A549 (cell line): ENCODE measurements at regions not wholly inside any gene's neighbourhood (a gene's known extent, or its start where the extent isn't known, plus 50 kb on each side); places are given as distances from the start of the nearest gene placed in this dataset.
"Not testable (repeated sequence)": the region's sequence is repeated elsewhere in the genome, so short reads cannot be mapped to it uniquely, and the experiment has no call there.

Experiments used
- ATAC-seq, 2 experiments: fragments of 200-7000 bp in 1 of 2; fragments of >200 bp in 1 of 2; cut with Nextera tagmentation in 1 of 2; cut with Tn5 transposase in 1 of 2; 3 replicates each; pipeline versions ENCODE4 v1.8.0 to v1.9.1; 2018 to 2020; ENCODE audit warnings: mild to moderate bottlenecking in 1 of 2, moderate library complexity in 1 of 2
- CTCF ChIA-PET: fragments of 300-600 bp; sonication (Branson Sonifier 250); formaldehyde crosslinking; extraction: SDS; loops from one replicate; lab custom pipeline; 2021; ENCODE audit warnings: antibody characterized with exemption, inconsistent platforms; lab: Yijun Ruan, JAX
- POLR2A ChIA-PET: fragments of 350-600 bp; formaldehyde crosslinking; extraction: SDS; loops from one replicate; lab custom pipeline; 2021; ENCODE audit warnings: antibody characterized with exemption, inconsistent platforms; lab: Yijun Ruan, JAX
- DNase-seq, 2 experiments: peaks; one replicate each; pipeline versions ENCODE4 v3.0.0 to v3.0.0-alpha.2; 2011 to 2016; ENCODE audit warnings: low read depth in 1 of 2, low spot score in 1 of 2
- FAIRE-seq: peaks from 2 replicates; lab custom pipeline; 2011; peaks lifted over from hg19 to GRCh38; lab: Jason Lieb, UNC
- H3K27ac ChIP-seq, 2 experiments: fragments of >200 bp; sonication (Bioruptor Twin); formaldehyde crosslinking; 3 replicates each; pipeline ENCODE4 v1.5.1; 2016 to 2017
- H3K4me1 ChIP-seq: fragments of >200 bp; sonication (Bioruptor Twin); formaldehyde crosslinking; 3 replicates; pipeline ENCODE4 v1.6.1; 2016
- H3K4me2 ChIP-seq: fragments of >200 bp; sonication (Bioruptor Twin); formaldehyde crosslinking; 3 replicates; pipeline ENCODE4 v1.6.1; 2016
- H3K4me3 ChIP-seq: fragments of >200 bp; sonication (Bioruptor Twin); formaldehyde crosslinking; 3 replicates; pipeline ENCODE4 v1.5.1; 2016
- H3K9me3 ChIP-seq: fragments of >200 bp; sonication (Bioruptor Twin); formaldehyde crosslinking; 3 replicates; pipeline ENCODE4 v1.6.1; 2016
- CBX2 ChIP-seq: fragments of 200-600 bp; sonication (generic); IDR thresholded peaks from 2 replicates; pipeline ENCODE4 v1.6.1; 2016; ENCODE audit warnings: low read depth, mild to moderate bottlenecking, borderline replicate concordance
- CHD2 ChIP-seq: fragments of 150-350 bp; IDR thresholded peaks from 2 replicates; pipeline ENCODE4 v1.6.1; 2014; ENCODE audit warnings: low read length; ENCODE audit not compliant: partially characterized antibody
- ELK1 ChIP-seq: fragments of 150-350 bp; IDR thresholded peaks from 2 replicates; pipeline ENCODE4 v1.6.1; 2014; ENCODE audit warnings: low read depth, mild to moderate bottlenecking, low read length
- FOSB ChIP-seq: fragments of 250-450 bp; sonication (Bioruptor Pico); IDR thresholded peaks from 2 replicates; pipeline ENCODE4 v1.5.0; 2020; ENCODE audit warnings: mild to moderate bottlenecking, moderate library complexity
- FOSL2 ChIP-seq, 2 experiments: fragments of 450-650 bp in 1 of 2; fragments of >200 bp in 1 of 2; sonication (Bioruptor Twin) in 1 of 2; formaldehyde crosslinking; IDR thresholded peaks; 2 replicates each; pipeline versions ENCODE4 v1.5.0 to v1.6.1; 2016 to 2020; ENCODE audit warnings: mild to moderate bottlenecking in 1 of 2, moderate library complexity in 1 of 2
- GATA3 ChIP-seq: IDR thresholded peaks from 2 replicates; pipeline ENCODE4 v1.6.1; 2012; ENCODE audit warnings: borderline replicate concordance
- HES2 ChIP-seq: fragments of >200 bp; sonication (Bioruptor Twin); formaldehyde crosslinking; IDR thresholded peaks from 2 replicates; pipeline ENCODE4 v1.6.1; 2016
- HOXB13 ChIP-seq: fragments of 250-450 bp; sonication (Bioruptor Pico); IDR thresholded peaks from 2 replicates; pipeline ENCODE4 v1.5.0; 2020; ENCODE audit warnings: low read depth, mild to moderate bottlenecking, moderate library complexity
- JUN ChIP-seq, 2 experiments: fragments of >200 bp; sonication (Bioruptor Twin); formaldehyde crosslinking; IDR thresholded peaks; 2 replicates in 1 of 2; 3 replicates in 1 of 2; pipeline ENCODE4 v1.6.1; 2016 to 2017
- KDM1A ChIP-seq: fragments of 200-600 bp; sonication (generic); IDR thresholded peaks from 2 replicates; pipeline ENCODE4 v1.6.1; 2016; ENCODE audit warnings: low read depth, mild to moderate bottlenecking
- MAZ ChIP-seq: fragments of 150-350 bp; IDR thresholded peaks from 2 replicates; pipeline ENCODE4 v1.6.1; 2014; ENCODE audit warnings: antibody characterized with exemption, low read depth, low read length, borderline replicate concordance
- POLR2AphosphoS2 ChIP-seq: conservative IDR thresholded peaks from 2 replicates; pipeline ENCODE4 v1.6.1; 2012; ENCODE audit warnings: low read length, improper control_type of control experiment, inconsistent platforms
- RAD21 ChIP-seq, 2 experiments: fragments of >200 bp in 1 of 2; sonication (Bioruptor Twin) in 1 of 2; formaldehyde crosslinking in 1 of 2; IDR thresholded peaks in 1 of 2; conservative IDR thresholded peaks in 1 of 2; 2 replicates in 1 of 2; 3 replicates in 1 of 2; pipeline ENCODE4 v1.6.1; 2012 to 2018; ENCODE audit warnings: inconsistent platforms in 1 of 2
- SREBF2 ChIP-seq: fragments of 450-650 bp; IDR thresholded peaks from 2 replicates; pipeline ENCODE4 v1.6.1; 2014; ENCODE audit warnings: mild to moderate bottlenecking, moderate library complexity
- TFCP2L1 ChIP-seq: fragments of 250-450 bp; sonication (Bioruptor Pico); IDR thresholded peaks from 2 replicates; pipeline ENCODE4 v1.5.0; 2021; ENCODE audit warnings: mild to moderate bottlenecking
- WGBS: methylation state at CpG from one replicate; pipeline ENCODE4 v1.1.6; 2017; ENCODE audit errors: missing lambda C conversion rate; 5-methylcytosine and 5-hydroxymethylcytosine counted together
- TF ChIP-seq, protein P1 (sequence below): IDR thresholded peaks from 2 replicates; pipeline ENCODE4 v1.6.1; 2012
- TF ChIP-seq, protein P2 (sequence below): IDR thresholded peaks from 2 replicates; pipeline ENCODE4 v1.6.1; 2012
- TF ChIP-seq, protein P3 (sequence below): fragments of 450-650 bp; IDR thresholded peaks from 2 replicates; pipeline ENCODE4 v1.6.1; 2014; ENCODE audit warnings: antibody characterized with exemption

GRCh38 chr5:56732121-56732520 lies 83.2 kb upstream of the MAP3K1 start:
- Histone ChIP-seq H3K4me1 (no peaks in the 10 kb centered on the region), H3K4me2 (no peak overlapping the region), H3K9me3 (no peaks in the 10 kb centered on the region), H3K4me3 (no peak overlapping the region), H3K27ac (no peak overlapping the region)
- ChIA-PET CTCF (interaction anchor here (0.6 to 0.7 kb wide), 2 partner anchors 9 to 23 kb away, joined by 3 to 4 read pairs; no protein-coding TSS in a partner anchor), POLR2A (no interaction called here)
- 63% methylated on average over 6 of the region's 6 CpGs for WGBS
- no peak for ATAC-seq
- FAIRE-seq: no peak
- no peak for TF ChIP-seq CHD2
- no peak for TF ChIP-seq KDM1A
- TF ChIP-seq TFCP2L1 (CRISPR knock-in tag): no peak
- TF ChIP-seq RAD21 (conservative IDR thresholded peaks at IDR 0.05 in 1 of 2, IDR thresholded peaks at IDR 0.05 in 1 of 2): no peak
- no peak for TF ChIP-seq CBX2
- TF ChIP-seq, protein P1, sequence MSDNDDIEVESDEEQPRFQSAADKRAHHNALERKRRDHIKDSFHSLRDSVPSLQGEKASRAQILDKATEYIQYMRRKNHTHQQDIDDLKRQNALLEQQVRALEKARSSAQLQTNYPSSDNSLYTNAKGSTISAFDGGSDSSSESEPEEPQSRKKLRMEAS: no peak
- no peak for TF ChIP-seq JUN (IDR thresholded peaks at IDR 0.05)
- no peak for TF ChIP-seq POLR2AphosphoS2
- no peak for TF ChIP-seq SREBF2
- TF ChIP-seq, protein P2, sequence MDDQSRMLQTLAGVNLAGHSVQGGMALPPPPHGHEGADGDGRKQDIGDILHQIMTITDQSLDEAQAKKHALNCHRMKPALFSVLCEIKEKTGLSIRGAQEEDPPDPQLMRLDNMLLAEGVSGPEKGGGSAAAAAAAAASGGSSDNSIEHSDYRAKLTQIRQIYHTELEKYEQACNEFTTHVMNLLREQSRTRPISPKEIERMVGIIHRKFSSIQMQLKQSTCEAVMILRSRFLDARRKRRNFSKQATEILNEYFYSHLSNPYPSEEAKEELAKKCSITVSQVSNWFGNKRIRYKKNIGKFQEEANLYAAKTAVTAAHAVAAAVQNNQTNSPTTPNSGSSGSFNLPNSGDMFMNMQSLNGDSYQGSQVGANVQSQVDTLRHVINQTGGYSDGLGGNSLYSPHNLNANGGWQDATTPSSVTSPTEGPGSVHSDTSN: no peak
- no peak for TF ChIP-seq FOSL2 (IDR thresholded peaks at IDR 0.05)
- no peak for TF ChIP-seq FOSL2 (CRISPR knock-in tag; IDR thresholded peaks at IDR 0.05)
- no peak for DNase-seq

DNA sequence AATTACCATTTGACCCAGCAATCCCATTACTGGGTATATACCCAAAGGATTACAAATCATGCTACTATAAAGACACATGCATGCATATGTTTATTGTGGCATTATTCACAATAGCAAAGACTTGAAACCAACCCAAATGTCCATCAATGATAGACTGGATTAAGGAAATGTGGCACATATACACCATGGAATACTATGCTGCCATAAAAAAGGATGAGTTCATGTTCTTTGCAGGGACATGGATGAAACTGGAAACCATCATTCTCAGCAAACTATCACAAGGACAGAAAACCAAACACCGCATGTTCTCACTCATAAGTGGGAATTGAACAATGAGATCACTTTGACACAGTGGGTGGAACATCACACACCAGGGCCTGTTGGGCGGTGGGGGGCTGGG lies 83.9 kb upstream of the MAP3K1 start:
- FAIRE-seq, H3K9me3 ChIP-seq, DNase-seq, H3K4me3 ChIP-seq, POLR2A ChIA-PET, H3K27ac ChIP-seq, ATAC-seq, H3K4me1 ChIP-seq, H3K4me2 ChIP-seq, CTCF ChIA-PET: not testable (repeated sequence)
- 34% methylated on average over 2 of the region's 2 CpGs for WGBS

DNA sequence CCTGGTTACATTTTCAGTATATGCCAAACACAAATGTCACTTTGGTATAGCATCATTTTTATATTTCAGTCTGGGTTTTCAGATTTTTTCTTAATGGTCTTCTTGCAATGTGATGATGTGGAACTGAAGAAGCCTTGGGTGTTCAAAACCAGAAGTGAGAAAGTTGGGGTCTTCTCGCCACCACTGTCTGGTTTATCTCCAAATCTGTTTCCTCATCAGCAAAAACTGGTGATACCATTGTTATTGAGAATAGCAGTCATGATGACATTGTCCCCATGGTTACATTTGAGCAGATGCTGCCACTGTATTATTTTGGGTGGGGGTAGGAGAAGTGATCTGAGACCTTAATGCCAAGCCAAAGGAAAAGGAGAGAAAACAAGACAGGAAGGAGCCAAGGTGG lies 85.9 kb upstream of the MAP3K1 start:
- TF ChIP-seq MAZ (no peak), GATA3 (no peak), ELK1 (no peak), FOSB (CRISPR knock-in tag) (no peak), JUN (IDR thresholded peaks at IDR 0.05) (no peak), HES2 (no peak), HOXB13 (CRISPR knock-in tag) (no peak), TFCP2L1 (CRISPR knock-in tag) (no peak)
- TF ChIP-seq, protein P3, sequence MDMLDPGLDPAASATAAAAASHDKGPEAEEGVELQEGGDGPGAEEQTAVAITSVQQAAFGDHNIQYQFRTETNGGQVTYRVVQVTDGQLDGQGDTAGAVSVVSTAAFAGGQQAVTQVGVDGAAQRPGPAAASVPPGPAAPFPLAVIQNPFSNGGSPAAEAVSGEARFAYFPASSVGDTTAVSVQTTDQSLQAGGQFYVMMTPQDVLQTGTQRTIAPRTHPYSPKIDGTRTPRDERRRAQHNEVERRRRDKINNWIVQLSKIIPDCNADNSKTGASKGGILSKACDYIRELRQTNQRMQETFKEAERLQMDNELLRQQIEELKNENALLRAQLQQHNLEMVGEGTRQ: no peak
- H3K4me1 ChIP-seq: no peaks in the 10 kb centered on the region
- H3K27ac ChIP-seq: no peak overlapping the region
- no peak for DNase-seq
- ChIA-PET CTCF (no interaction called here), POLR2A (no interaction called here)
- no peak overlapping the region for H3K4me2 ChIP-seq
- WGBS: 35% methylated on average over 1 of the region's 1 CpG
- H3K4me3 ChIP-seq: no peak overlapping the region
- no peaks in the 10 kb centered on the region for H3K9me3 ChIP-seq
- FAIRE-seq: no peak
- ATAC-seq: no peak
